Suprapubic skin (tissue), 4 donors: ENCODE measurements at regions not wholly inside any gene's neighbourhood (a gene's known extent, or its start where the extent isn't known, plus 50 kb on each side); places are given as distances from the start of the nearest gene placed in this dataset.
"Not testable (repeated sequence)": the region's sequence is repeated elsewhere in the genome, so short reads cannot be mapped to it uniquely, and the experiment has no call there.

Source experiments
- DNase-seq, 2 donors: peaks; one replicate each; pipeline ENCODE4 v3.0.0-alpha.2; 2019; ENCODE audit warnings: low spot score in 2 of 2
- H3K27ac ChIP-seq: fragments of 200-600 bp; sonication (generic); one replicate; pipeline ENCODE4 v1.5.1; 2019
- H3K27me3 ChIP-seq: fragments of 200-600 bp; sonication (generic); one replicate; pipeline ENCODE4 v1.5.1; 2019
- H3K36me3 ChIP-seq: fragments of 200-600 bp; sonication (generic); one replicate; pipeline ENCODE4 v1.5.1; 2019
- H3K4me1 ChIP-seq: fragments of 200-600 bp; sonication (generic); one replicate; pipeline ENCODE4 v1.5.1; 2019
- H3K4me3 ChIP-seq: fragments of 200-600 bp; sonication (generic); one replicate; pipeline ENCODE4 v1.5.1; 2019; ENCODE audit warnings: mild to moderate bottlenecking
- H3K9me3 ChIP-seq: fragments of 200-600 bp; sonication (generic); one replicate; pipeline ENCODE4 v1.5.1; 2019
- EP300 ChIP-seq: sonication (generic); formaldehyde crosslinking; IDR thresholded peaks from one replicate; pipeline ENCODE4 v1.6.1; 2017; ENCODE audit warnings: antibody characterized with exemption
- POLR2A ChIP-seq, 2 donors: fragments of 450-650 bp; IDR thresholded peaks; one replicate each; pipeline ENCODE4 v1.6.1; 2017; ENCODE audit warnings: antibody characterized with exemption in 2 of 2, mild to moderate bottlenecking in 2 of 2, moderate library complexity in 2 of 2
- POLR2AphosphoS5 ChIP-seq, 3 donors: sonication (generic); formaldehyde crosslinking; IDR thresholded peaks; one replicate each; pipeline ENCODE4 v1.6.1; 2017; ENCODE audit warnings: antibody characterized with exemption in 3 of 3
- WGBS: methylation state at CpG from one replicate; pipeline ENCODE4 v1.1.5; 2018; 5-methylcytosine and 5-hydroxymethylcytosine counted together
- TF ChIP-seq, protein P1 (sequence below), 2 donors: fragments of 200-600 bp in 1 of 2; fragments of 450-650 bp in 1 of 2; sonication (generic) in 1 of 2; IDR thresholded peaks; one replicate each; pipeline ENCODE4 v1.5.1; 2016 to 2019; ENCODE audit warnings: antibody characterized with exemption in 2 of 2, mild to moderate bottlenecking in 1 of 2, moderate library complexity in 1 of 2

DNA sequence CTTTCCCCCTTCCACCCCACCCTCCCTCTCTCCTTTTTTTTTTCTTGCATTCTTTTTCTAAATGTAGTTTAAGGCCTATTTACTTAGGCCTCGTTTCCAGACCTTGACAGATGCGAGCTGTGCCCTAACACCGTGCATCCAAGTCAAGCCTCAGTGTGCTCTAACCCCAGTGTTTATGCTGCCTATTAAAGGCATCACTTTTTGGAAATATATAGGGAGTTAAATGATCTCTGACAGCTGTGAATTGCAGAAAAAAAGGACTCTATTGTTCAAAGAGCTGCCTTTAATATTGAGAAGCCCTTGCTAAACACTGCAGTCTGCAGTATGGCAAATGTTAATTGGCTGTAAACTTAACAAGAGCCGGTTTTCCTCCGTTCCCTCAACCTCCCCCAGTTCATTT, 270.4 kb upstream of the TUT7 start:
- Histone ChIP-seq H3K4me1 (no peaks in the 10 kb centered on the region), H3K9me3 (no peaks in the 10 kb centered on the region), H3K27me3 (no peaks in the 10 kb centered on the region), H3K36me3 (no peaks in the 10 kb centered on the region), H3K27ac (no peak overlapping the region), H3K4me3 (no peak overlapping the region)
- TF ChIP-seq POLR2A (IDR thresholded peaks at IDR 0.05) (no peak), POLR2AphosphoS5 (IDR thresholded peaks at IDR 0.05) (no peak), EP300 (no peak)
- TF ChIP-seq, protein P1, sequence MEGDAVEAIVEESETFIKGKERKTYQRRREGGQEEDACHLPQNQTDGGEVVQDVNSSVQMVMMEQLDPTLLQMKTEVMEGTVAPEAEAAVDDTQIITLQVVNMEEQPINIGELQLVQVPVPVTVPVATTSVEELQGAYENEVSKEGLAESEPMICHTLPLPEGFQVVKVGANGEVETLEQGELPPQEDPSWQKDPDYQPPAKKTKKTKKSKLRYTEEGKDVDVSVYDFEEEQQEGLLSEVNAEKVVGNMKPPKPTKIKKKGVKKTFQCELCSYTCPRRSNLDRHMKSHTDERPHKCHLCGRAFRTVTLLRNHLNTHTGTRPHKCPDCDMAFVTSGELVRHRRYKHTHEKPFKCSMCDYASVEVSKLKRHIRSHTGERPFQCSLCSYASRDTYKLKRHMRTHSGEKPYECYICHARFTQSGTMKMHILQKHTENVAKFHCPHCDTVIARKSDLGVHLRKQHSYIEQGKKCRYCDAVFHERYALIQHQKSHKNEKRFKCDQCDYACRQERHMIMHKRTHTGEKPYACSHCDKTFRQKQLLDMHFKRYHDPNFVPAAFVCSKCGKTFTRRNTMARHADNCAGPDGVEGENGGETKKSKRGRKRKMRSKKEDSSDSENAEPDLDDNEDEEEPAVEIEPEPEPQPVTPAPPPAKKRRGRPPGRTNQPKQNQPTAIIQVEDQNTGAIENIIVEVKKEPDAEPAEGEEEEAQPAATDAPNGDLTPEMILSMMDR (IDR thresholded peaks at IDR 0.05): no peak
- no peak for DNase-seq
- 63% methylated on average over 5 of the region's 5 CpGs for WGBS

DNA sequence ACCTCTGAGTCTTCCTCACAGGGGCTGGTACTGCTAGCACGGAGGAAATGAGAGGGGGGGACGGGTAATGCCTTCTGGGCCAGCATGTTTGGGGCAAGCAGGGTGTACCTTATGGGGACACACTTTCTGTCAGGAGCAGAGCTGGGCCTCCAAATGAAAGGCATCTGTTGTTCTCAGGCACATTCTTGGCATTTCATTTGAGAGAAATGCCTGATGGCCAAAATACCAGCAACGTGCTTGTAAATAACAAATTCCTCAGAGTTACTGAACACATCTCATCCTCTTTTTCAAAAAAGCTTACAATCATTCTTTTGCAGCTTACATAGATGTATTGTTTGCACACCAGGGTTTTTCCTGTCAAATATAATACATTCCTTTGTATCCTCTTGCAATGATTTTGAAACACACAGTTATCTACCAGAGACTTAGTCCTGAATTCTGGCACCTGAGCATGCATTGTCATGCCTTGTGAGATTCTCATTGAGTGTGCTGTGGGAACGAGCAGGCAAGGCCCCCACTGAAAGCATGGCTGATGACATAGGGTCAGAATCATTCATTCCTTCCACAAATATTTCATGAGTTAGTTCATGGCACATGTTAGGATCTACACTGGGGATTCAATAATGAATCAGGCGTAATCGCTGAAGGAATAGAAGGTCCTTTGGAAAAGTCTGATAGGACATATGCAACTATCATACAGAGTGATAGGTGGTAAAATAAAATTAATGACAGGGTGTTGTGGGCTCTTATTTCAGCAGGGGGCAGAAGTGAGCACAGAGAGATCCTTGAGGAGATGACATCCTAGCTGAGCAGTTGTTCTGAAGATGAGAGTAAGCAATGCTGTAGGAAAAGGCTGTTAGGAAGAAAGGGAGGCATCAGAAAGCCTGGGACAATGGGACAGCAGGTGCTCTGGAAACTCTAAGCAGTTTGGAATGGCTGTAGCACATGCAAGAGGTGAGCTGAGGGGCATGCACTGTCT, 260.9 kb upstream of the TUT7 start:
- no peak for DNase-seq
- H3K4me1 ChIP-seq: peaks cover 6% of the 10 kb centered on the region
- no peak overlapping the region for H3K27ac ChIP-seq
- H3K4me3 ChIP-seq: no peak overlapping the region
- 61% methylated on average over 6 of the region's 6 CpGs for WGBS
- TF ChIP-seq EP300: no peak
- TF ChIP-seq, protein P1 (IDR thresholded peaks at IDR 0.05): peak in 1 of 2 donors; percentile 41
- no peaks in the 10 kb centered on the region for H3K9me3 ChIP-seq
- no peaks in the 10 kb centered on the region for H3K27me3 ChIP-seq
- no peaks in the 10 kb centered on the region for H3K36me3 ChIP-seq

DNA sequence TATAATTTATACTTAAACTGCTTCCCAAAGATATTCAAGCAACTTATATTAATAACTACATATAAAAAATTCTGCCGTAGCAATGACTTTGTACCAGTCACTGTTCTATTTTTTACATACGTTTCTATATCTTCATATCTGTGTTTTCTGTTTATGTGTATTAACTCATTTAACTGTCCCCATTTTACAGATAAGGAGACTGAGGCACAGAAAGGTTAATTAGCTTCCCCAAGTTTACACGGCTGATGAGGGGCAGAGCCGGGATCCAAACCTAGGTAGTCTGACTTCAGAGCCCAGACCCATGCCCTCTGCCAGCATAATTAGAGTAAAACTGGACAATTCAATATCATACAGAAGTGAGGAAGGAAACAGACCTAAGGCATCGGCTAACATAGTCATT, 259.7 kb upstream of the TUT7 start:
- no peak for DNase-seq
- Histone ChIP-seq H3K4me3 (no peak overlapping the region), H3K36me3 (no peaks in the 10 kb centered on the region), H3K4me1 (peaks cover 6% of the 10 kb centered on the region), H3K27ac (no peak overlapping the region), H3K9me3 (no peaks in the 10 kb centered on the region), H3K27me3 (no peaks in the 10 kb centered on the region)
- 91% methylated on average over 5 of the region's 5 CpGs for WGBS
- TF ChIP-seq, protein P1 (IDR thresholded peaks at IDR 0.05): no peak
- TF ChIP-seq POLR2AphosphoS5 (IDR thresholded peaks at IDR 0.05) (no peak), POLR2A (IDR thresholded peaks at IDR 0.05) (no peak), EP300 (no peak)

DNA sequence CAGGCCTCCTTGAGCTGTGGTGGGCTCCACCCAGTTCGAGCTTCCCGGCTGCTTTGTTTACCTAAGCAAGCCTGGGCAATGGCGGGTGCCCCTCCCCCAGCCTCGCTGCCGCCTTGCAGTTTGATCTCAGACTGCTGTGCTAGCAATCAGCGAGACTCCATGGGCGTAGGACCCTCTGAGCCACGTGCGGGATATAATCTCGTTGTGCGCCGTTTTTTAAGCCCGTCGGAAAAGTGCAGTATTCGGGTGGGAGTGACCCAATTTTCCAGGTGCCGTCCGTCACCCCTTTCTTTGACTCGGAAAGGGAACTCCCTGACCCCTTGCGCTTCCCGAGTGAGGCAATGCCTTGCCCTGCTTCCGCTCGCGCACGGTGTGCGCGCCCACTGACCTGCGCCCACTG, 257.3 kb upstream of the TUT7 start:
- H3K4me3 ChIP-seq, H3K27me3 ChIP-seq, H3K36me3 ChIP-seq, H3K9me3 ChIP-seq, H3K4me1 ChIP-seq, H3K27ac ChIP-seq, DNase-seq: not testable (repeated sequence)
- 93% methylated on average over 22 of the region's 27 CpGs for WGBS

DNA sequence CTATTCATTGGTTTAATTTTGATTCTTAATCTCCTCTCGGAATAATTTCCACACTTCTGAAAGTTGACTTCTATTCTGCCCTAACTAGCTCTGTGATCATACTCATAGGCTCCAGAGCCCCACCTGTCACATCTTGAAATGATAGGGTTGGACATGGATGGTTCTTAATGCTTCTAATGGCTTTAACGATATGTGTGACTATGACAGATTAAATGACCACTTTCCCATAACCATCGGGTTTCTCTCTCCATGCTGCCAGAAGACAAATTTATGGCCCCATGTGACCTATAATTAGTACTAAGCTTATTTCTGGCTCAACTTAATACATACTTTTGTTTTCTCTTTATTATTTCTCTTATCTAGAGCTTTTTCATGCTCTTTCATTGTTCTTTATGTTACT, 251.1 kb upstream of the TUT7 start:
- 56% methylated on average over 3 of the region's 3 CpGs for WGBS
- H3K27ac ChIP-seq: no peak overlapping the region
- no peak for DNase-seq
- no peaks in the 10 kb centered on the region for H3K27me3 ChIP-seq
- TF ChIP-seq POLR2A (IDR thresholded peaks at IDR 0.05) (no peak), POLR2AphosphoS5 (IDR thresholded peaks at IDR 0.05) (no peak), EP300 (no peak)
- TF ChIP-seq, protein P1 (IDR thresholded peaks at IDR 0.05): no peak
- no peaks in the 10 kb centered on the region for H3K36me3 ChIP-seq
- H3K4me3 ChIP-seq: no peak overlapping the region
- H3K4me1 ChIP-seq: peaks cover 13% of the 10 kb centered on the region
- no peaks in the 10 kb centered on the region for H3K9me3 ChIP-seq

DNA sequence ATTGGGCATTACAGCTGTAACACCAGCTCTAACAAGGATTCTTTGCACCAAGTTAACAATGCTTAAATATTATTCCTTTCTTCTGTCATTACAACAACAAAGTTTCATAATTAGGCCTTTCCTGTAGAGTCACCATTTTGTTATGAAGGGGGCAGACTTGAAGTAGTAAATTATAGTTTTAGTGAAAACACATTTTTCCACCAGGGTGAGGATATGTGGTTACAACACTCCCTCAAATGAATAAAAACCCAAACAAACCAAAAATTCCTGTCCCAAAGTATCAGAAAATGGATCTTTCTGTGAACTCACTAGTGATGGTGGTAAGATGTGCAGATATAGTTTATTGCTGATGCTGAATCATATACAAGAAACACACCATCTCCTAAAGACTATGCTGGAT, 250.5 kb upstream of the TUT7 start:
- Histone ChIP-seq H3K27me3 (no peaks in the 10 kb centered on the region), H3K9me3 (no peaks in the 10 kb centered on the region), H3K36me3 (no peaks in the 10 kb centered on the region), H3K4me1 (peaks cover 18% of the 10 kb centered on the region), H3K27ac (no peak overlapping the region), H3K4me3 (no peak overlapping the region)
- TF ChIP-seq POLR2A (IDR thresholded peaks at IDR 0.05) (no peak), EP300 (no peak), POLR2AphosphoS5 (IDR thresholded peaks at IDR 0.05) (no peak)
- TF ChIP-seq, protein P1 (IDR thresholded peaks at IDR 0.05): no peak
- DNase-seq: no peak
